D341Med (cell line): ENCODE measurements at regions not wholly inside any gene's neighbourhood (a gene's known extent, or its start where the extent isn't known, plus 50 kb on each side); places are given as distances from the start of the nearest gene placed in this dataset.
"Not testable (repeated sequence)": the region's sequence is repeated elsewhere in the genome, so short reads cannot be mapped to it uniquely, and the experiment has no call there.

Experiments
- DNase-seq: peaks from one replicate; pipeline ENCODE4 v3.0.0; 2012; ENCODE audit warnings: low spot score

DNA sequence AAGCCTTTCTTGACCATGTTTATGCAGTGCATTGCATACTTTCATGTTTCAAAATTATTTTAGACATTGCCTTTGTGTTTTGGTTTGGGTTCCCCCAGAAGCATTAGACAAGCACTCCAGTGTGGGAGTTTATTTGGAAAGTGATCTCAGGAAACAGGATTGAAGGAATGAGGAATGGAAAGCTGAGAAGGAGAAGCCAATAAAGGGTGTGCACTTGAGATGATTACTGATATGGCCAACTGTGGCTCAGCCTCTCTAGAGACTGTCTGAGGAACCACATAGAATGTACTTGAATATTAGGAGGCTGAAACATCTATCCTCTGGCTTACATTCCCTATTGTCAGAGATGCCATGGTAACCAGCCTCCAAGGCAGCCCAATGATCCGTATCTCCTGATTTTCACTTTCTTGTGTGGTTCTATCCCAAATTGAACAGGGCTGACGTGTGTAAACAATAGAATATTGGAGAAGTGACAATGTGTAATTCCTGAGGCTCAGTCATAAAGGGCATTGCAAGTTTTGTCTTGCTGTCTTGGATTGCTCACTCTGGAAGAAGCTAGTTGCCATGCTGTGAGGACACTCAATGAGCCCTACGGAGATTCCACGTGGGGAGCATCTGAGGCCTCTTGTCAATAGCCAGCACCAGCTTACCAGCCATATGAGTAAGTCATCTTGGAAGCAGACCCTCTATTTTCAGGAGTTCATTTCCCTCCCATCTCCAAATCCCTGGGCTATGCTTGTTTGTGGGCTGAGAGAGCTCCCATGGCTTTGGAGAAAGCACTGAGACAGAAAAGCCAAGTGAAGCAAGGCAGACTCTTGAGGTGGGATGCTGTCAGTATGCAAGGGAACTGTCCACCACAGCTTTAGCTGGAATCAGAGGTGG, 84.7 kb downstream of the SCN11A start:
- DNase-seq = no peak

DNA sequence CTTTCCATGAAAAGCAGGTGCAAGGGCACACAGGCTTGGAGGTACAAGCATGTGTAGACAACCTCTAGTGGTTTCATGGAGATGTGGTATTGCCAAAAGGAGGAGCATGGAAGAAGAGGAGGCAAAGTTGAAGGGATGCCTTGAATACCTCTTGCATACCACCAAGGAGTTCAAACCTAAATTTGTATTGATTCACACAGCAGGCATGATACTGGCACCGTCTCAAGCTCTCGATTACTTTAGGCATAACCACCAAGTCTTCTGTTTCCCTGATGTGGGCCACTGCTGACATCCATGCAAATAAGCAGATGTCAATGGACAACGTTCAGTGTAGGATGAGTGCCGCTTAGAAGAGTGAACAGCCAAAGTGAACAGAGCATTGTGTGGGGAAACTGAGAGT, 87.1 kb downstream of the SCN11A start:
- no peak for DNase-seq

- no peak for DNase-seq
These were observed 87.5 kb downstream of the SCN11A start for GRCh38 chr3:38964204-38964603.

- peak; percentile 69 for DNase-seq
These were observed 90.7 kb downstream of the SCN11A start for GRCh38 chr3:38960953-38961622.

GRCh38 chr3:38960042-38960622, 91.6 kb downstream of the SCN11A start:
- DNase-seq = no peak

DNA sequence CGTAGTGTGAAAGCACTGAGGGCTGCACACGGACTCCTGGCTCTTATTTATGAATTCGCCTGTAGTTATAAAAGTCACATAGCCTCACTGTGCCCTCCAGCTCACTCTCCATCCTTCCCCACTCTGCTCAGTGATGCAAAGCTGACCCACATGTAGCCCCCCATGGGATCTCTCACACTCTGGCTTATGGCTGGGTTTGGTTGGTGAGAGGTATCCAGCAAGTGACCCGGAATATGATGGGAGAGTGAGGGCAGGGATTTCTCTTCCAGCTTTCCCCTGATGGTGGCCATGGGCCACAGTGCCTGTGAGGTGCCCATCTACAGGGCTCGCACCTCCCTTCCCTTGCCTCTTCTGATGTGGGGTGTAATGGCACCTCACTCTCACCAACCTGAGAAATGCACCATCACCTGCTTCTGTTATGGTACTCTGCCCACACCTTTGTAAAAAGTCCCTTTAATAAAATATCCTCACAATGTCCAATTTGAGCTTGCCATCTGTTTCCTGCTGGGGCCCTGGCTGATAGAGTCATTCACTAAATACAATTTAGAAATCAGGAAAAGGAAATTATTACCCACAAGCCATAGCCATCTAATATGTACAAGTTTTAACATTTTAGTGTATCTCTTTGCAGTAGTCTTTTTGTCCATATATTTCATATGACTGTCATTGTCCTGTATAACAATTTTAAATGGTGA, 93.6 kb downstream of the SCN11A start:
- DNase-seq = no peak

- DNase-seq = no peak
These were observed 94.4 kb downstream of the SCN11A start for GRCh38 chr3:38957296-38957695.

DNA sequence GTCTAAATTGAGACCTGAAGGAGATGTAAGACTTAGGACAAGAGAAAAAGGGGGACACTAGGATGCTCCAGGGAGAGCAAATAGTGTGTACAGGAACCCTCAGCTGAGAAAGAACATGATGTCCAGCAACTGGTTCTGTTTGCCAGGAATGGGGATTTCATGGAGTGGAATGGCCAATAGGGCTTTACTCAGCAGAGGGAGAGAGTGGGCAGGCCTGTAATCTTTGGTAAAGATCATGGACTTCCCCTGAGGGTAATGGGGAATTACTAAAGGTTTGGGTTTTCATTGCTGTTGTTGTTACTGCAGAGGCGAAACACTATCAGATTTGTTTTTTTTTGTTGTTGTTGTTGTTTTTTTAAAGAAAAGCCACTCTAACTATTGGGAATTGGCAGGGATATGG, 99.0 kb downstream of the SCN11A start:
- DNase-seq = no peak

GRCh38 chr3:38951167-38951566, 100.6 kb downstream of the SCN11A start:
- not testable (repeated sequence) for DNase-seq

DNA sequence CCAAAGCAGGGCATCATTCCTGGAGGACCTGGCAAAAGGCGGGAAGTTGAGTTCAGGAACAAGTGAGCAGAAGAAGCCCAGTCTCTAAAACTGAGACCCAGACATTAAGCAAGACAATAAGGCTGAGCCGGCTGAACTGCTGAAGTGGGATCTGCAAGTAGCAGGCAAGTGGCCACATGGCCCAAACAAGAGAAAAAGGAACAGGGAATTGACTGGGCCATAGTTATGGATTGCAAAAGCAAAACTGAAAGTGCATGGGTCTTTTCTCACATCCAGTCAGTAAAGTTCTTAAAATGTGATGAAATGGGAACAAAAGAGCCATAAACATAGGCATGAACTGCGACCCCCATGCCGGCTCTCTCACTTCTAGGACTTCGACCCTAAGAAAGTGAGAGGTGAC, 101.2 kb downstream of the SCN11A start:
- DNase-seq = no peak

GRCh38 chr3:38949994-38950393, 101.8 kb downstream of the SCN11A start:
- DNase-seq = no peak

- no peak for DNase-seq
These were observed 111.3 kb downstream of the SCN11A start for GRCh38 chr3:38940394-38940793.

GRCh38 chr3:38925351-38925750, 109.3 kb upstream of the SCN10A start:
- DNase-seq = no peak

GRCh38 chr3:38916706-38917105, 100.7 kb upstream of the SCN10A start:
- no peak for DNase-seq

GRCh38 chr3:38907426-38907825, 91.4 kb upstream of the SCN10A start:
- DNase-seq = no peak

- DNase-seq = no peak
These were observed 74.4 kb upstream of the SCN10A start for GRCh38 chr3:38890426-38890825.

- DNase-seq = no peak
These were observed 62.6 kb upstream of the SCN10A start for GRCh38 chr3:38878646-38879045.
